ENCODE measurements at regions not wholly inside any gene's neighbourhood (a gene's known extent, or its start where the extent isn't known, plus 50 kb on each side); places are given as distances from the start of the nearest gene placed in this dataset.

DNA sequence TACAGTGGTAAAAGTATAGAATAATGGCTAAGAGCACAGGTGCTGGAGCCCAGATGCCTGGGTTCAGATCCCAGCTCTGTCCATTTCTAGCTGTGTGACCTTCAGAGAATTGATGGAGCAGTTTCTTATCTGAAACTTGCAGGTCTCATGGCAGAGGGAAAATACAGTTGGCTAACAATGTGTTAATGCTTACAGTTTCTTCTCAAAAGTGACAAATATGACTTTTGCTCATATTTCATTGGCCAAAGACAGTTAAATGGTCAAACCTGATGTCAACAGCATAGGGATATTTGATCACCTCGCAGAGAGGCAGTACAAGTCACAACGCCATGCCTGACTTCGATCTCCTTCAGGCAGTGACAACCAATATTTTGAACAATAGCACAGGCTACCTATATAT is 60.2 kb upstream of the LCORL start:
- intact Hi-C loops (cut with micrococcal nuclease; ENCODE audit: unreplicated experiment), result no loop called here
- no TSS peak for BruUV-seq (replicated peaks)
- Histone ChIP-seq H3K4me1 (ENCODE audit: control insufficient read depth, insufficient read depth, low read length) (no peaks in the 10 kb centered on the region), H3K36me3 (ENCODE audit: control insufficient read depth, insufficient read depth, low read length) (no peaks in the 10 kb centered on the region), H3K27me3 (ENCODE audit: control insufficient read depth, insufficient read depth, low read length) (no peaks in the 10 kb centered on the region), H3K9me3 (ENCODE audit: control insufficient read depth, insufficient read depth, low read depth, low read length) (no peaks in the 10 kb centered on the region), H3K27ac (ENCODE audit: low read length) (no peak overlapping the region), H3K4me3 (ENCODE audit: low read depth in 2 of 2, low read length in 2 of 2) (no peak overlapping the region)
- CTCF ChIA-PET, result no interaction called here
- DNase-seq (ENCODE audit: low read depth, low spot score) (no peak), ATAC-seq (no peak)
- POLR2A ChIA-PET, result no interaction called here
- TF ChIP-seq TCF7L2 (IDR thresholded peaks at IDR 0.05; ENCODE audit: low read depth, low read length) (no peak), CTCF (IDR thresholded peaks at IDR 0.05) (no peak), SIN3A (IDR thresholded peaks at IDR 0.05; ENCODE audit: borderline replicate concordance, insufficient read depth, low read depth, low read length) (no peak), POLR2AphosphoS5 (IDR thresholded peaks at IDR 0.05; ENCODE audit: low read depth, low read length) (no peak), REST (IDR thresholded peaks at IDR 0.05; ENCODE audit: insufficient read depth in 1 of 2, low read depth in 2 of 2, low read length in 1 of 2) (no peak)
- in situ Hi-C loops (cut with HindIII; ENCODE audit: low pct_unique_long_range_greater_than_20kb, low sequenced_read_pairs), result no loop called here

DNA sequence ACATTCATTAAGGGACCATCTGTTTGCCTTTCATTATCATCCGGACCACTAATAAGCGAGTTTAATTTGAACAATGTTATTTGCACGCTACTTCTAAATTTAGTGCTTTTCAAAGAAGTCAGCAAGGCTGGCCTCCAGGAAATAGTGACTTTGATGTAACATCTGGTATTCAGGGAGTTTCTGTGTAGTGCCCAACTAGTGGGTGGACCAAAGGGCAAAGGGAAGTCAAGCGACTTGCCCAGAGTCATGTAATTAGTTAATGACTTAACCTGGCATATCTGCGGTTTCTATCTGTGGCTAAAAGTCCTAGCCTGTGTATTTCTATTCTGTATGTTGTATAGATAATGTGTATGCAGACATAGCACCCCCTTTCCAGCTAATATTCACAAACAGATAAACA is 56.3 kb upstream of the LCORL start:
- DNase-seq (ENCODE audit: low read depth, low spot score) (no peak), ATAC-seq (no peak)
- in situ Hi-C loops (cut with HindIII; ENCODE audit: low pct_unique_long_range_greater_than_20kb, low sequenced_read_pairs) (no loop called here), intact Hi-C loops (cut with micrococcal nuclease; ENCODE audit: unreplicated experiment) (no loop called here)
- no peak overlapping the region for H3K4me3 ChIP-seq (ENCODE audit: low read depth in 2 of 2, low read length in 2 of 2)
- H3K9me3 ChIP-seq (ENCODE audit: control insufficient read depth, insufficient read depth, low read depth, low read length), result no peaks in the 10 kb centered on the region
- no TSS peak for BruUV-seq (replicated peaks)
- H3K27ac ChIP-seq (ENCODE audit: low read length), result no peak overlapping the region
- POLR2A ChIA-PET, result no interaction called here
- CTCF ChIA-PET, result no interaction called here
- H3K27me3 ChIP-seq (ENCODE audit: control insufficient read depth, insufficient read depth, low read length), result no peaks in the 10 kb centered on the region
- H3K4me1 ChIP-seq (ENCODE audit: control insufficient read depth, insufficient read depth, low read length), result no peaks in the 10 kb centered on the region
- TF ChIP-seq TCF7L2 (IDR thresholded peaks at IDR 0.05; ENCODE audit: low read depth, low read length), result no peak
- TF ChIP-seq SIN3A (IDR thresholded peaks at IDR 0.05; ENCODE audit: borderline replicate concordance, insufficient read depth, low read depth, low read length), result no peak
- TF ChIP-seq POLR2AphosphoS5 (IDR thresholded peaks at IDR 0.05; ENCODE audit: low read depth, low read length), result no peak
- no peak for TF ChIP-seq CTCF (IDR thresholded peaks at IDR 0.05)
- TF ChIP-seq REST (IDR thresholded peaks at IDR 0.05; ENCODE audit: insufficient read depth in 1 of 2, low read depth in 2 of 2, low read length in 1 of 2), result no peak
- H3K36me3 ChIP-seq (ENCODE audit: control insufficient read depth, insufficient read depth, low read length), result no peaks in the 10 kb centered on the region

All from Panc1 (cell line).